ENCODE measurements at regions not wholly inside any gene's neighbourhood (a gene's known extent, or its start where the extent isn't known, plus 50 kb on each side); places are given as distances from the start of the nearest gene placed in this dataset.

- H3K4me1 ChIP-seq (ENCODE audit: insufficient read depth, insufficient read length): no peaks in the 10 kb centered on the region
- peaks cover 15% of the 10 kb centered on the region; the same call in 1 of the 2 replicates for H3K9me3 ChIP-seq (ENCODE audit: insufficient read depth, low read length)
- H3K9ac ChIP-seq (ENCODE audit: insufficient read length, low read depth): no peak overlapping the region
- DNase-seq (ENCODE audit: low read depth, low spot score): no peak
- no peaks in the 10 kb centered on the region for H3K27me3 ChIP-seq (ENCODE audit: insufficient read depth, insufficient read length)
- H3K36me3 ChIP-seq (ENCODE audit: insufficient read depth, insufficient read length, low read length): no peaks in the 10 kb centered on the region
- H3K4me3 ChIP-seq (ENCODE audit: insufficient read length, low read depth): no peak overlapping the region
- TF ChIP-seq ZNF274 (IDR thresholded peaks at IDR 0.05; ENCODE audit: low read depth, low read length): no peak
- TF ChIP-seq YY1 (IDR thresholded peaks at IDR 0.05; ENCODE audit: insufficient read depth, insufficient read length): no peak
- no peak for TF ChIP-seq SUZ12 (IDR thresholded peaks at IDR 0.05; ENCODE audit: extremely low read depth, insufficient read depth, insufficient read length)
Observed at GRCh38 chr17:65446043-65446442, 115.4 kb downstream of the AXIN2 start.

DNA sequence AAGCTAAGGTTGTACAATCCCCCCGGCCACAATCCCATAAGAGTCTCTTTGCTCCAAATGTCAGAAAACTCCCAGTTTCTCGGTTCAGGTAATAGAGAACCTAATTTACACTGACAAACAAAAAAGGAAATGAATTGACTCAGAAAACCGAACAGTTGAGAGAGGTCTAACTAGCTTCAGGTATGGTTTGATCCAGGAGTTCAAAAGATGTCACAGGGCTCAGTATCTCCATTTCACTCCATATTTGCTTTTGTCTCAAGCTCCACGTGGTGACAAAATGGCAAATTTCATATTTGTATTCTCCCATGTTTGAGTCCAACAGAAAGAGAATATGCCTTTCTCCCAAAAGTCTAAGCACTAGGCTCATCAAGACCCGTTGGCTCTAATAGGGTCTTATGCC, 117.4 kb downstream of the AXIN2 start:
- TF ChIP-seq ZNF274 (IDR thresholded peaks at IDR 0.05; ENCODE audit: low read depth, low read length) (no peak), SUZ12 (IDR thresholded peaks at IDR 0.05; ENCODE audit: extremely low read depth, insufficient read depth, insufficient read length) (no peak), YY1 (IDR thresholded peaks at IDR 0.05; ENCODE audit: insufficient read depth, insufficient read length) (no peak)
- H3K36me3 ChIP-seq (ENCODE audit: insufficient read depth, insufficient read length, low read length): no peaks in the 10 kb centered on the region
- H3K9ac ChIP-seq (ENCODE audit: insufficient read length, low read depth): no peak overlapping the region
- DNase-seq (ENCODE audit: low read depth, low spot score): no peak
- peaks cover under 1% of the 10 kb centered on the region for H3K4me1 ChIP-seq (ENCODE audit: insufficient read depth, insufficient read length)
- H3K9me3 ChIP-seq (ENCODE audit: insufficient read depth, low read length): 0 out of 2 replicates have a peak, but pooled peaks cover under 1% of the 10 kb centered on the region
- H3K4me3 ChIP-seq (ENCODE audit: insufficient read length, low read depth): no peak overlapping the region
- H3K27me3 ChIP-seq (ENCODE audit: insufficient read depth, insufficient read length): no peaks in the 10 kb centered on the region

DNA sequence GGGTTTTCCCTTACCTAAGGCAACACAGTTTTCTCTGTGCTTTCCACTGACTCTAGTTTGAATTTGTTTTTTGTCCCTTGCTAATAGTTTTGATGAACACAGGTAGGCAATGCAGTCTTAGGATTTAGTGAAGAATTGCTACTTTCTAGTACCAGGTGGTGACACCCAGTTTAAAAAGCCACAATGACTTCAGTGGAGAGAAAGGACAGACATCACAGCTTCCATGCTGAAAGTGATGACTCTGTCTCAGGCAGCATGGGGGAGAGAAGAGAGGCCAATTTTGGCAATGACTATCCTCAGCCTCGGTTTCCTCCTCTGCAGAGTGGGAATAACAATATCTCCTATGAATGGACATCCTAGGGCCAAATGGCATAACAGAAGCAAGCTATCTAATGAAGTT, 118.8 kb downstream of the AXIN2 start:
- TF ChIP-seq YY1 (IDR thresholded peaks at IDR 0.05; ENCODE audit: insufficient read depth, insufficient read length) (no peak), ZNF274 (IDR thresholded peaks at IDR 0.05; ENCODE audit: low read depth, low read length) (no peak), SUZ12 (IDR thresholded peaks at IDR 0.05; ENCODE audit: extremely low read depth, insufficient read depth, insufficient read length) (no peak)
- Histone ChIP-seq H3K9me3 (ENCODE audit: insufficient read depth, low read length) (no peaks in the 10 kb centered on the region), H3K4me1 (ENCODE audit: insufficient read depth, insufficient read length) (peaks cover 8% of the 10 kb centered on the region)

GRCh38 chr17:65442250-65442649, 119.2 kb downstream of the AXIN2 start:
- no peak overlapping the region for H3K9ac ChIP-seq (ENCODE audit: insufficient read length, low read depth)
- no peaks in the 10 kb centered on the region for H3K27me3 ChIP-seq (ENCODE audit: insufficient read depth, insufficient read length)
- H3K36me3 ChIP-seq (ENCODE audit: insufficient read depth, insufficient read length, low read length): no peaks in the 10 kb centered on the region
- H3K4me1 ChIP-seq (ENCODE audit: insufficient read depth, insufficient read length): peaks cover 8% of the 10 kb centered on the region
- no peaks in the 10 kb centered on the region for H3K9me3 ChIP-seq (ENCODE audit: insufficient read depth, low read length)
- DNase-seq (ENCODE audit: low read depth, low spot score): no peak
- TF ChIP-seq SUZ12 (IDR thresholded peaks at IDR 0.05; ENCODE audit: extremely low read depth, insufficient read depth, insufficient read length) (no peak), YY1 (IDR thresholded peaks at IDR 0.05; ENCODE audit: insufficient read depth, insufficient read length) (no peak), ZNF274 (IDR thresholded peaks at IDR 0.05; ENCODE audit: low read depth, low read length) (no peak)
- no peak overlapping the region for H3K4me3 ChIP-seq (ENCODE audit: insufficient read length, low read depth)

More for the DNA sequence above, 118.8 kb downstream of the AXIN2 start:
- DNase-seq (ENCODE audit: low read depth, low spot score): no peak
- no peaks in the 10 kb centered on the region for H3K27me3 ChIP-seq (ENCODE audit: insufficient read depth, insufficient read length)
- no peaks in the 10 kb centered on the region for H3K36me3 ChIP-seq (ENCODE audit: insufficient read depth, insufficient read length, low read length)
- no peak overlapping the region for H3K4me3 ChIP-seq (ENCODE audit: insufficient read length, low read depth)
- no peak overlapping the region for H3K9ac ChIP-seq (ENCODE audit: insufficient read length, low read depth)

DNA sequence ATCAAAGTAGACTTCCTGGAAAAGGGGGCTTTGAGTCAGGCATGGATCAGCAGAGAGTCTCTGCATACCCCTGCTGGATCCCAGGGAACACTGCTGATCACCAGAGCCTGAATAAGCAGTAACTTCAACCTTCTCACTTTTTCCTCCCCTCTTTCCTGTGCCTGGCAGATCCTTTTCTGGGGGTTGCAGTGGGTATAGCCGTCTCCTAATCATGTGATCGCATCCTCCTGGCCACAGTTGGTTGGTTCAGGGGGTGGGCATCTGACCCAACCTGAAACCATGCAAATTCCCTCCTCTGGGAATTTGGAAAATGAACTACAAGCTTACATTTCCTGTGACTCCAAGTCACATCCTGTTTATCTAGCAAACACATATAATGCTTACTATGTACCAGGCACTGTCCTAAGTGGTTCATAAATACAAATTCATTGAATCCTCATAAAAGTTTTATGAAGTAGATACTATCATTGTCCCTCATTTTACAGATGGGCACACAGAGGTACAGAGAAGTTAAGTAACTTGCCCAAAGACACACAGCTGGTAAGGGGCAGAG, 120.3 kb downstream of the AXIN2 start:
- Histone ChIP-seq H3K4me1 (ENCODE audit: insufficient read depth, insufficient read length) (peaks cover 8% of the 10 kb centered on the region), H3K4me3 (ENCODE audit: insufficient read length, low read depth) (no peak overlapping the region), H3K9me3 (ENCODE audit: insufficient read depth, low read length) (no peaks in the 10 kb centered on the region), H3K27me3 (ENCODE audit: insufficient read depth, insufficient read length) (no peaks in the 10 kb centered on the region), H3K36me3 (ENCODE audit: insufficient read depth, insufficient read length, low read length) (no peaks in the 10 kb centered on the region), H3K9ac (ENCODE audit: insufficient read length, low read depth) (no peak overlapping the region)
- DNase-seq (ENCODE audit: low read depth, low spot score): no peak
- no peak for TF ChIP-seq YY1 (IDR thresholded peaks at IDR 0.05; ENCODE audit: insufficient read depth, insufficient read length)
- no peak for TF ChIP-seq ZNF274 (IDR thresholded peaks at IDR 0.05; ENCODE audit: low read depth, low read length)
- TF ChIP-seq SUZ12 (IDR thresholded peaks at IDR 0.05; ENCODE audit: extremely low read depth, insufficient read depth, insufficient read length): no peak

GRCh38 chr17:65438708-65439294, 122.6 kb downstream of the AXIN2 start:
- DNase-seq (ENCODE audit: low read depth, low spot score): no peak

GRCh38 chr17:65438173-65438572, 123.3 kb downstream of the AXIN2 start:
- Histone ChIP-seq H3K4me3 (ENCODE audit: insufficient read length, low read depth) (no peak overlapping the region), H3K9ac (ENCODE audit: insufficient read length, low read depth) (no peak overlapping the region), H3K27me3 (ENCODE audit: insufficient read depth, insufficient read length) (no peaks in the 10 kb centered on the region), H3K4me1 (ENCODE audit: insufficient read depth, insufficient read length) (peaks cover 8% of the 10 kb centered on the region), H3K36me3 (ENCODE audit: insufficient read depth, insufficient read length, low read length) (no peaks in the 10 kb centered on the region), H3K9me3 (ENCODE audit: insufficient read depth, low read length) (peaks cover 3% of the 10 kb centered on the region; the same call in 1 of the 2 replicates)
- DNase-seq (ENCODE audit: low read depth, low spot score): no peak
- TF ChIP-seq ZNF274 (IDR thresholded peaks at IDR 0.05; ENCODE audit: low read depth, low read length) (no peak), YY1 (IDR thresholded peaks at IDR 0.05; ENCODE audit: insufficient read depth, insufficient read length) (no peak), SUZ12 (IDR thresholded peaks at IDR 0.05; ENCODE audit: extremely low read depth, insufficient read depth, insufficient read length) (no peak)

More at GRCh38 chr17:65438708-65439294, 122.6 kb downstream of the AXIN2 start:
- H3K4me3 ChIP-seq (ENCODE audit: insufficient read length, low read depth): no peak overlapping the region
- peaks cover 8% of the 10 kb centered on the region for H3K4me1 ChIP-seq (ENCODE audit: insufficient read depth, insufficient read length)
- H3K9ac ChIP-seq (ENCODE audit: insufficient read length, low read depth): no peak overlapping the region
- no peaks in the 10 kb centered on the region for H3K27me3 ChIP-seq (ENCODE audit: insufficient read depth, insufficient read length)
- TF ChIP-seq SUZ12 (IDR thresholded peaks at IDR 0.05; ENCODE audit: extremely low read depth, insufficient read depth, insufficient read length) (no peak), ZNF274 (IDR thresholded peaks at IDR 0.05; ENCODE audit: low read depth, low read length) (no peak), YY1 (IDR thresholded peaks at IDR 0.05; ENCODE audit: insufficient read depth, insufficient read length) (no peak)
- no peaks in the 10 kb centered on the region for H3K9me3 ChIP-seq (ENCODE audit: insufficient read depth, low read length)
- no peaks in the 10 kb centered on the region for H3K36me3 ChIP-seq (ENCODE audit: insufficient read depth, insufficient read length, low read length)
